ENCODE measurements at regions not wholly inside any gene's neighbourhood (a gene's known extent, or its start where the extent isn't known, plus 50 kb on each side); places are given as distances from the start of the nearest gene placed in this dataset.

- CTCF ChIA-PET, result no interaction called here
- TF ChIP-seq FOXM1 (IDR thresholded peaks at IDR 0.05; ENCODE audit: borderline replicate concordance) (no peak), LEF1 (IDR thresholded peaks at IDR 0.05; ENCODE audit: borderline replicate concordance) (no peak), FOXK2 (IDR thresholded peaks at IDR 0.05) (no peak), SUZ12 (IDR thresholded peaks at IDR 0.05) (no peak), ZNF384 (IDR thresholded peaks at IDR 0.05) (no peak), ELF4 (IDR thresholded peaks at IDR 0.05) (no peak), ARNT (IDR thresholded peaks at IDR 0.05) (no peak), L3MBTL2 (conservative IDR thresholded peaks at IDR 0.05) (no peak), HDGF (IDR thresholded peaks at IDR 0.05; ENCODE audit: borderline replicate concordance) (no peak), FOXA1 (IDR thresholded peaks at IDR 0.05) (no peak), SP1 (IDR thresholded peaks at IDR 0.05) (no peak), NFRKB (IDR thresholded peaks at IDR 0.05) (no peak)
- TF ChIP-seq, protein P1, sequence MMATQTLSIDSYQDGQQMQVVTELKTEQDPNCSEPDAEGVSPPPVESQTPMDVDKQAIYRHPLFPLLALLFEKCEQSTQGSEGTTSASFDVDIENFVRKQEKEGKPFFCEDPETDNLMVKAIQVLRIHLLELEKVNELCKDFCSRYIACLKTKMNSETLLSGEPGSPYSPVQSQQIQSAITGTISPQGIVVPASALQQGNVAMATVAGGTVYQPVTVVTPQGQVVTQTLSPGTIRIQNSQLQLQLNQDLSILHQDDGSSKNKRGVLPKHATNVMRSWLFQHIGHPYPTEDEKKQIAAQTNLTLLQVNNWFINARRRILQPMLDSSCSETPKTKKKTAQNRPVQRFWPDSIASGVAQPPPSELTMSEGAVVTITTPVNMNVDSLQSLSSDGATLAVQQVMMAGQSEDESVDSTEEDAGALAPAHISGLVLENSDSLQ (IDR thresholded peaks at IDR 0.05), result no peak
- POLR2A ChIA-PET, result no interaction called here
- DNase-seq (ENCODE audit: extremely low spot score), result no peak
These were observed 222.2 kb upstream of the NUDT6 start for GRCh38 chr4:123144616-123145015.

GRCh38 chr4:123158576-123158975 is 236.2 kb upstream of the NUDT6 start:
- POLR2A ChIA-PET, result no interaction called here
- CTCF ChIA-PET, result no interaction called here
- TF ChIP-seq NFRKB (IDR thresholded peaks at IDR 0.05), result no peak
- no peak for TF ChIP-seq BHLHE40 (IDR thresholded peaks at IDR 0.05; ENCODE audit: borderline replicate concordance)
- no peak for TF ChIP-seq LEF1 (IDR thresholded peaks at IDR 0.05; ENCODE audit: borderline replicate concordance)
- no peak for TF ChIP-seq SUZ12 (IDR thresholded peaks at IDR 0.05)
- no peak for TF ChIP-seq TARDBP (IDR thresholded peaks at IDR 0.05)
- no peak for TF ChIP-seq CTBP1 (IDR thresholded peaks at IDR 0.05; ENCODE audit: borderline replicate concordance)
- TF ChIP-seq, protein P1 (IDR thresholded peaks at IDR 0.05), result no peak
- TF ChIP-seq HDGF (IDR thresholded peaks at IDR 0.05; ENCODE audit: borderline replicate concordance), result no peak
- no peak for TF ChIP-seq L3MBTL2 (conservative IDR thresholded peaks at IDR 0.05)
- TF ChIP-seq FOXM1 (IDR thresholded peaks at IDR 0.05; ENCODE audit: borderline replicate concordance), result no peak
- no peak for TF ChIP-seq ELF4 (IDR thresholded peaks at IDR 0.05)
- TF ChIP-seq FOXA1 (IDR thresholded peaks at IDR 0.05), result no peak
- TF ChIP-seq ARNT (IDR thresholded peaks at IDR 0.05), result no peak
- TF ChIP-seq SP1 (IDR thresholded peaks at IDR 0.05), result no peak
- no peak for TF ChIP-seq FOXK2 (IDR thresholded peaks at IDR 0.05)
- DNase-seq (ENCODE audit: extremely low spot score), result no peak

DNA sequence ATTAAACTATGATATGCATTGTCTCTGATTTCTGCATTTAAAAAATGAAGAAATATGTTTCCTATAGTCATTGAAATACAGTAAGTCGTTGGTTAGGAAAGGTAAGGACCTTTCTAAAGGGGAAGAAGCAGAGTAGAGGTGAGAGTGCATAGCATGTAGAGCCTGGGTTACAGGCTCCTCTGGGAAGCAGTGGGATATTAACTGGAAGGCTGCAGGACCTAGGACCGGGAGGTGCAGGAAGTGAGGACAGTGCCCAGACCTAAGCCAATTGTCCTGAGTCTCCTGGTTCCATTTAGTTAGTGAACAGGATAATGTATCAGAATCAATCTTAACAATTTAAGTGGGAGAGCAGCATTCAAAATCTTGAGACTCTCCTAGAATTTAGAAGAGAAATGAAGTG is 237.1 kb upstream of the NUDT6 start:
- DNase-seq (ENCODE audit: extremely low spot score), result no peak
- TF ChIP-seq FOXM1 (IDR thresholded peaks at IDR 0.05; ENCODE audit: borderline replicate concordance), result no peak
- TF ChIP-seq FOXK2 (IDR thresholded peaks at IDR 0.05), result no peak
- TF ChIP-seq LEF1 (IDR thresholded peaks at IDR 0.05; ENCODE audit: borderline replicate concordance), result no peak
- no peak for TF ChIP-seq ZNF384 (IDR thresholded peaks at IDR 0.05)
- POLR2A ChIA-PET, result no interaction called here
- CTCF ChIA-PET, result no interaction called here

GRCh38 chr4:123162859-123163258 is 233.7 kb upstream of the SPRY1 start:
- ChIA-PET CTCF (no interaction called here), POLR2A (no interaction called here)
- no peak for TF ChIP-seq BHLHE40 (IDR thresholded peaks at IDR 0.05; ENCODE audit: borderline replicate concordance)
- TF ChIP-seq FOXM1 (IDR thresholded peaks at IDR 0.05; ENCODE audit: borderline replicate concordance), result no peak
- no peak for TF ChIP-seq ELF4 (IDR thresholded peaks at IDR 0.05)
- no peak for TF ChIP-seq SP1 (IDR thresholded peaks at IDR 0.05)
- TF ChIP-seq HDGF (IDR thresholded peaks at IDR 0.05; ENCODE audit: borderline replicate concordance), result no peak
- TF ChIP-seq ZNF384 (IDR thresholded peaks at IDR 0.05), result no peak
- TF ChIP-seq TARDBP (IDR thresholded peaks at IDR 0.05), result no peak
- TF ChIP-seq, protein P1 (IDR thresholded peaks at IDR 0.05), result no peak
- no peak for TF ChIP-seq FOXA1 (IDR thresholded peaks at IDR 0.05)
- TF ChIP-seq SUZ12 (IDR thresholded peaks at IDR 0.05), result no peak
- TF ChIP-seq NFRKB (IDR thresholded peaks at IDR 0.05), result no peak
- TF ChIP-seq CTBP1 (IDR thresholded peaks at IDR 0.05; ENCODE audit: borderline replicate concordance), result no peak
- TF ChIP-seq FOXK2 (IDR thresholded peaks at IDR 0.05), result no peak
- no peak for TF ChIP-seq LEF1 (IDR thresholded peaks at IDR 0.05; ENCODE audit: borderline replicate concordance)
- no peak for TF ChIP-seq ARNT (IDR thresholded peaks at IDR 0.05)
- DNase-seq (ENCODE audit: extremely low spot score), result no peak

GRCh38 chr4:123163501-123163900 is 233.1 kb upstream of the SPRY1 start:
- no peak for DNase-seq (ENCODE audit: extremely low spot score)
- CTCF ChIA-PET, result interaction anchor here (0.6 kb wide), 1 partner anchor 7 kb away, joined by 4 read pairs; no protein-coding TSS in a partner anchor
- POLR2A ChIA-PET, result no interaction called here
- TF ChIP-seq ZNF384 (IDR thresholded peaks at IDR 0.05), result no peak
- TF ChIP-seq NFRKB (IDR thresholded peaks at IDR 0.05), result no peak

DNA sequence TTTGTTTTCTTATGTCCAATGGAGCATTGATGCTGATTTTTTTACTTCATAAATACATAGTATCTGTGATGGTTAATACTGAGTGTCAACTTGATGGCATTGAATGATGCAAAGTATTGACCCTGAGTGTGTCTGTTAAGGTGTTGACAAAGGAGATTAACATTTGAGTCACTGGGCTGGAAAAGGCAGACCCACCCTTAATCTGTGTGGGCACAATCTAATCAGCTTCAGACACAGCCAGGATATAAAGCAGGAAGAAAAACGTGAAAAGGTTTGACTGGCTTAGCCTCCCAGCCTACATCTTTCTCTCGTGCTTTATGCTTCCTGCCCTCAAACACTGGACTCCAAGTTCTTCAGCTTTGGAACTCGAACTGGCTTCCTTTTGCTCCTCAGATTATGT is 230.6 kb upstream of the SPRY1 start:
- ChIA-PET POLR2A (no interaction called here), CTCF (no interaction called here)
- DNase-seq (ENCODE audit: extremely low spot score), result no peak
- TF ChIP-seq SUZ12 (IDR thresholded peaks at IDR 0.05) (no peak), L3MBTL2 (conservative IDR thresholded peaks at IDR 0.05) (no peak), TARDBP (IDR thresholded peaks at IDR 0.05) (no peak), CTBP1 (IDR thresholded peaks at IDR 0.05; ENCODE audit: borderline replicate concordance) (no peak), SP1 (IDR thresholded peaks at IDR 0.05) (no peak), NFRKB (IDR thresholded peaks at IDR 0.05) (no peak), FOXK2 (IDR thresholded peaks at IDR 0.05) (no peak)
- TF ChIP-seq, protein P1 (IDR thresholded peaks at IDR 0.05), result no peak

Data from HEK293T (cell line).